GM12873 (cell line): ENCODE measurements at regions not wholly inside any gene's neighbourhood (a gene's known extent, or its start where the extent isn't known, plus 50 kb on each side); places are given as distances from the start of the nearest gene placed in this dataset.

Experiments used
- TF ChIP-seq, protein P1 (sequence below): IDR thresholded peaks from 2 replicates; pipeline ENCODE4 v1.5.1; 2012; ENCODE audit warnings: low read depth, mild to moderate bottlenecking, moderate library complexity, low read length, control low read depth; ENCODE audit not compliant: insufficient read depth; ENCODE audit errors: missing control alignments

DNA sequence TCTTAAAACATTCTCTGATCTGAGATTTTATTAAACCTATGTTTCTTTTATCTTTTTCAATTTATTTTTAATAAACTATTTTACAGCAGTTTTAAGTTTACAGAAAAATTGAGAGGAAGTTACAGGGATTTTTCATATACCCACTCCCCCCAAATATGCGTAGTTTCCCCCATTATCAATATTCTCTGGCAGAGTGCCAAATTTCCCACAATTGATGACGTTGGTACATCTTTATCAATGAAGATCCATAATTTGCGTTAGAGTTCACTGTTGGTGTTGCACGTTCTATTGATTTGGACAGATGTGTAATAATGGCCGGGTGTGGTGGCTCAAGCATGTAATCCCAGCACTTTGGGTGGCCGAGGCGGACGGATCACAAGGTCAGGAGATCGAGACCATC, 1063.0 kb upstream of the ATXN8OS start:
- TF ChIP-seq, protein P1, sequence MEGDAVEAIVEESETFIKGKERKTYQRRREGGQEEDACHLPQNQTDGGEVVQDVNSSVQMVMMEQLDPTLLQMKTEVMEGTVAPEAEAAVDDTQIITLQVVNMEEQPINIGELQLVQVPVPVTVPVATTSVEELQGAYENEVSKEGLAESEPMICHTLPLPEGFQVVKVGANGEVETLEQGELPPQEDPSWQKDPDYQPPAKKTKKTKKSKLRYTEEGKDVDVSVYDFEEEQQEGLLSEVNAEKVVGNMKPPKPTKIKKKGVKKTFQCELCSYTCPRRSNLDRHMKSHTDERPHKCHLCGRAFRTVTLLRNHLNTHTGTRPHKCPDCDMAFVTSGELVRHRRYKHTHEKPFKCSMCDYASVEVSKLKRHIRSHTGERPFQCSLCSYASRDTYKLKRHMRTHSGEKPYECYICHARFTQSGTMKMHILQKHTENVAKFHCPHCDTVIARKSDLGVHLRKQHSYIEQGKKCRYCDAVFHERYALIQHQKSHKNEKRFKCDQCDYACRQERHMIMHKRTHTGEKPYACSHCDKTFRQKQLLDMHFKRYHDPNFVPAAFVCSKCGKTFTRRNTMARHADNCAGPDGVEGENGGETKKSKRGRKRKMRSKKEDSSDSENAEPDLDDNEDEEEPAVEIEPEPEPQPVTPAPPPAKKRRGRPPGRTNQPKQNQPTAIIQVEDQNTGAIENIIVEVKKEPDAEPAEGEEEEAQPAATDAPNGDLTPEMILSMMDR: no peak

DNA sequence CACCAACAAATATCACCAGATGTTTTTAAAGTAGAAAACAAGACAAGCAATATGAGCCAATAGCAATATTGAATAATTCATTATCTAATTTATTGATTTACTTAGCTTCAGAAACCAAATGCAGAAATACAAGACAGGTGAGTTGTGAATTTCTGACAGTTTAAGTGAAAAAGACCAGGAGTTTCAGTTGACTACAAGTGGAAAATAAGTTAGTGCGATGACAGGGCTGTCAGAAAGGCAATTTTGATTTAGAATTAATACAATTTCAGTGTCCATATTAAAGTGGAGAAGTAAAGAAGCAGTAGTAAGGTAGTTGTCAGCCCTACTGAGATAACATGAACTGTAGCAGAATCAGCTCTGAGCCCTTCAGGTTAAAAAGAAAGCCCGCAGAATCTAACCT, 1066.7 kb upstream of the ATXN8OS start:
- TF ChIP-seq, protein P1: no peak

DNA sequence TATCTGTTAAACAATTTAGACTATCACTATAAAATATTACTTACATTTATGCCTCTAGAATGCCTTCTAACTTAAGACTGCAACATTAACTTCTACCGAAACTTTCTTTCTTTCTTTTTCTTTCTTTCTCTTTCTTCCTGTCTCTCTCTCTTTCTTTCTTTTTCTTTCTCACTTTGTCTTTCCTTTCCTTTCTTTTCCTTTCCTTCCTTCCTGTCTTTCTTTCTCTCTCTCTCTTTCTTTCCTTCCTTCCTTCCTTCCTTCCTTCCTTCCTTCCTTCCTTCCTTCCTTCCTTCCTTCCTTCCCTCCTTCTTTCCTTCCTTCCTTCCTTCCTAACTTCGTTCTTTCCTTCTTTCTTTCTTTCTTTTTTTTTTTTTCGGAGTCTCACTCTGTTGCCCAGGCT, 1071.9 kb upstream of the ATXN8OS start:
- TF ChIP-seq, protein P1: no peak

DNA sequence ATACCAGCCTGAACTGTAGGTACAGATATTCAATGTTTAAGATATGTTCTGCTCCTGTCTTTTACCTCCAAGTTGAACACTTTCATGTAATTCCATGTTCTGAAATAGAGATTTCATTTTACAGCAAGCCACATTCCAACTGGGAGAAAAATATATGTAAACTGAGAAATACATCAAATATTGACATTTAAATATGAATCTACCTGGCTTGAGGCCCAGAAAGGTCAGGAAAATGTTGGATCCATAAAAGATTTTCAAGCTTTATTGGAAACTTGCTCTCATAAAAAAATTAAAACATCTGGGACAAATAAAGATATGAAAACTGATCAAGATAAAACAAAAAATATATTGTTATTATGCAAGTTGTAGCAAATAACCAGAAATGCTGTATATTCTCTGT, 1078.7 kb upstream of the ATXN8OS start:
- TF ChIP-seq, protein P1: no peak

DNA sequence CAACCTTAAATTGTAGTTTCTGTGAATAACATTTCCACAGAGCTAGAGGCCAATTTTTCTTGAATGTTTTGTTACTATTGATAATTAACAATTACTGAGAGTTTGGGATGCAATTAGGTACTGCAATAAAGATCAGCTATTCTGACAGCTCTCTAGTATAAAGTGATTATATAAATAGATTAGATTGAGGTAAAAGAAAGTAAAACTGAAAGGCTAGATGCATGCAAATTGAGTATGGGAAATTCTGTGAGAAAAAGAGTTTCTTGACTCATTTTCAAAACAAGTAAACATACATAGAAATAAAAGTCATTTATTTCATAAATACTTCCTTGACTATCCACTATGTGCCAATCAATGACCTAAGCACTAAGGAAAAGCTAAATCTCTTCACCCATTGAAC, 1087.5 kb upstream of the ATXN8OS start:
- TF ChIP-seq, protein P1: no peak

DNA sequence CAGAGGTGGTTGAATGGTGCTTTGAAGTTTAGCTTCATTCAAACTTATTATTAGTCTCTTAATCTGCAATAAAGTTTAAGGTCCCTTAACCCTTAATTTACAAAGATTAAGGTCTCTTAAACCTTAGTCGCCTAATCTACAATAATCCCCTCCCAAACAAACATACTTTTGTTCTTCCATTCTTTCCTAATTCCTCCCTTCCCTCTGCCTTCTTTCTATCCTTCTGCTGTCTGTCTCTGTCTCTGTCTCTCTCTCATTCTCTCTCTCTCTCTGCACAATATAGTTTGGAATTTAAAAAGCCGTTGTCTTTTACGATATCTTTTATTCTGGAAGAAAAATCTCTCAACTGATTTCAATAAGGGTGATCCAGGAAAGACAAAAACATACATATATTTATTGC, 1096.8 kb upstream of the ATXN8OS start:
- TF ChIP-seq, protein P1: no peak

DNA sequence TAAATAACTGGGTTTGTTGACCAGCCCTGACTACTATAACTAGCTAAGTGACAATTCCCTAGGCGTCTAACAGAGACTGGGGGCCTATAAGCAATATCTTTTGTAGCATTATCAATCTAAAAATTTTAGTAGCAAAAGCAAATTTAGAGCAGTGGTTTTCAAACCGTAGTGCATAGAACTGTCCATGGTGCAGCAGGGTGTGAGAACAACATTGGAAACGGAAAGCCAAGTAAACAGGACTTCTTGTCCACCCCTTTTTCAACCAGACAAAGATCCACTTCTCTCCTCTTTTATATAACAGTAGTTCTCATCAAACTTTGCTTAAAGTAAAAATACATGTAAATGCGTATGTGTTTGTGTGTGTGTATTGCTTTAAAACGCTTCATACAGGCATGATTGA, 1099.1 kb upstream of the ATXN8OS start:
- TF ChIP-seq, protein P1: no peak
